ENCODE measurements at regions not wholly inside any gene's neighbourhood (a gene's known extent, or its start where the extent isn't known, plus 50 kb on each side); places are given as distances from the start of the nearest gene placed in this dataset.

DNA sequence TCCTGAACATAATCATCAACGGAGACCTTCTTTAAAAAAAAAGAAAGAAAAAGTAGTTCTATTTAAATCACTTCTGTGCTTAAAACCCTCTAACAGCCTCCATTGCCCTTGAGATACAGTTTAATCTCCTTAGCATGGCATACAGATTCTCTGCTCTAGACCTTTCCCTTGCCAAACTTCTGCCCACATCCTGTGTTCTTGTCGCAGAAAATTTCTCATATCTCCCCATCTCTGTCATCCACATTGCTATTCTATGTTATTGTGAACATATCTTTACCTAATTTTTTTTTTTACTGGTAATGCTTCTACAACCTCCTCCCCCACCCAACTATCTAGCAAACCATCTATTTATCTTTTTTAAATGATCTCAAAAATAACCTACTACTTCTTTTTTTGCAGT lies 135.7 kb upstream of the PROX1 start:
- WGBS, 2 donors = 24 to 26% methylated on average over 2 of the region's 2 CpGs
- ATAC-seq (ENCODE audit: low FRiP score) = no peak
- intact Hi-C loops (cut with DNase I) = no loop called here

DNA sequence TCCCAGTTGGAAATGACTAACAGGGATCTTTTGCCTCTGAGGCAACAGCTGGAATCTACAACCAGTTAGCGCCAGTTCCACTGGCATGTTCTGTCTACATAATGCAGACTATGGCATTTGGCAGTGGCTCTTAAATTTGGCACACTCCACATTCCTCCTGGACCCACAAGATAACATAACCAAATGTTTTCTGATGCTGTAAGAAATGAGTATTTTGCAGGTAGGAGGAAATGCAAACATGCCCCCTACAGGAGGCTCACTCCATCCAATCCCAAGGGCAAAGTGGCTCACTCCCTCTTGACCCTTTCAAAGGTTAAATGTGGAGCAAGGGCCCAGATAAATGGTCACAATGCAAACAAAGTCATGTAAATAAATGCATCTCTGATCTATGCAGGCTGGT lies 129.2 kb upstream of the PROX1 start:
- Histone ChIP-seq H3K9me3 (ENCODE audit: control insufficient read depth, low read length) (no peaks in the 10 kb centered on the region), H3K36me3 (ENCODE audit: control insufficient read depth in 1 of 2, insufficient read depth in 2 of 2, low read length in 1 of 2) (no peaks in the 10 kb centered on the region), H3K4me3 (ENCODE audit: low read length in 2 of 2) (no peak overlapping the region), H3K27me3 (ENCODE audit: control insufficient read depth in 1 of 2, insufficient read depth in 2 of 2, low read length in 1 of 2) (no peaks in the 10 kb centered on the region), H3K4me1 (ENCODE audit: control insufficient read depth in 1 of 2, insufficient read depth in 2 of 2, low read length in 2 of 2) (no peaks in the 10 kb centered on the region), H3K27ac (ENCODE audit: low read depth in 1 of 2, low read length in 2 of 2) (no peak overlapping the region)
- DNase-seq (no peak), ATAC-seq (ENCODE audit: low FRiP score) (no peak)
- intact Hi-C loops (cut with DNase I) = no loop called here
- 54 to 66% methylated on average over 1 of the region's 1 CpG for WGBS, 2 donors

More for the DNA sequence above, 135.7 kb upstream of the PROX1 start:
- H3K4me3 ChIP-seq (ENCODE audit: low read length in 2 of 2) = no peak overlapping the region
- peaks cover 0 to 2% of the 10 kb centered on the region in 2 donors for H3K27me3 ChIP-seq (ENCODE audit: control insufficient read depth in 1 of 2, insufficient read depth in 2 of 2, low read length in 1 of 2)
- no peaks in the 10 kb centered on the region for H3K4me1 ChIP-seq (ENCODE audit: control insufficient read depth in 1 of 2, insufficient read depth in 2 of 2, low read length in 2 of 2)
- DNase-seq = no peak
- no peaks in the 10 kb centered on the region for H3K36me3 ChIP-seq (ENCODE audit: control insufficient read depth in 1 of 2, insufficient read depth in 2 of 2, low read length in 1 of 2)
- no peaks in the 10 kb centered on the region for H3K9me3 ChIP-seq (ENCODE audit: control insufficient read depth, low read length)
- H3K27ac ChIP-seq (ENCODE audit: low read depth in 1 of 2, low read length in 2 of 2) = no peak overlapping the region

DNA sequence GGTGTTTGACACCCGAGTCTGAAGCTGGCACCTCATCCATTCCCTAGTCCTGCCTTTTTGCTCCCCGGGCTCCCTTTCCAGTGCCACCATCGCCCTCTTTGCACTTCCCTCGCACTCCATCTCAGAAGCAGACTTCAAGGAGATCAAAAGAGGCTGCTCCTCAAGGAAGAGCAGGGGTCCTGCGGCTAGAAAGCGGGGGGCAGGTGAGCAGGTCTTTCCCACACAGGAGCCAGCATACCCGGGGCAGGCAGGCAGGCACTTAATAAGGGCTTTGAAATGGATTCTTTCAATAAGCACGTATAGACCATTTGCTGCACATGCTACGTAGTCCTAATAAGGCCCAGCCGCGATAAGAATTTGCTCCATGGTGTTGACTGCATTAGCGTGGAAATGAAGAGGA lies 125.9 kb upstream of the PROX1 start:
- WGBS, 2 donors = 80 to 85% methylated on average over 12 of the region's 12 CpGs
- intact Hi-C loops (cut with DNase I) = no loop called here
- no peak for ATAC-seq (ENCODE audit: low FRiP score)

GRCh38 chr1:213864091-213864490 lies 123.7 kb upstream of the PROX1 start:
- WGBS, 2 donors = 72 to 74% methylated on average over 4 of the region's 4 CpGs
- no peak overlapping the region for H3K27ac ChIP-seq (ENCODE audit: low read depth in 1 of 2, low read length in 2 of 2)
- H3K27me3 ChIP-seq (ENCODE audit: control insufficient read depth in 1 of 2, insufficient read depth in 2 of 2, low read length in 1 of 2) = no peaks in the 10 kb centered on the region
- ATAC-seq (ENCODE audit: low FRiP score) (no peak), DNase-seq (no peak)
- H3K36me3 ChIP-seq (ENCODE audit: control insufficient read depth in 1 of 2, insufficient read depth in 2 of 2, low read length in 1 of 2) = no peaks in the 10 kb centered on the region
- H3K9me3 ChIP-seq (ENCODE audit: control insufficient read depth, low read length) = no peaks in the 10 kb centered on the region
- no peaks in the 10 kb centered on the region for H3K4me1 ChIP-seq (ENCODE audit: control insufficient read depth in 1 of 2, insufficient read depth in 2 of 2, low read length in 2 of 2)
- no peak overlapping the region for H3K4me3 ChIP-seq (ENCODE audit: low read length in 2 of 2)
- intact Hi-C loops (cut with DNase I) = no loop called here

More for the DNA sequence above, 125.9 kb upstream of the PROX1 start:
- Histone ChIP-seq H3K27ac (ENCODE audit: low read depth in 1 of 2, low read length in 2 of 2) (no peak overlapping the region), H3K36me3 (ENCODE audit: control insufficient read depth in 1 of 2, insufficient read depth in 2 of 2, low read length in 1 of 2) (no peaks in the 10 kb centered on the region), H3K4me1 (ENCODE audit: control insufficient read depth in 1 of 2, insufficient read depth in 2 of 2, low read length in 2 of 2) (no peaks in the 10 kb centered on the region), H3K27me3 (ENCODE audit: control insufficient read depth in 1 of 2, insufficient read depth in 2 of 2, low read length in 1 of 2) (no peaks in the 10 kb centered on the region), H3K4me3 (ENCODE audit: low read length in 2 of 2) (no peak overlapping the region), H3K9me3 (ENCODE audit: control insufficient read depth, low read length) (no peaks in the 10 kb centered on the region)
- no peak for DNase-seq

DNA sequence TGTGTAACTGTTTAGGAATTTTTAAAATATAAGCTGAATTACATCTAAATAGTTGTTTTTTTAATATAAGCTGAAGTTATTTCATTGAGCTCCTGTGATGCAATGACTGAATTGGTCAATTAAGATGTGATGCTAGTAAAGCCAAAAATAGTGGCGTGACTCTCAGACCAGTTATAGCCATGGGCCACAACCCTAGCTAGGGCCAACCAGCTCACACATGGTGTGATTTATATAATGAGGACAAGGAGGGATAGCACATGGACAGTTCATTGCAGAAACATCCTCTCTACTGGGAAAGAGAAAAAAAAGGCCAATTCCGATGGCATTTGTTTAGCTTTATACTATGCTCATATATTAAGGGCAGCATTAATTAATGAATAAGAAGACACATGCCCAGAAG lies 119.3 kb upstream of the PROX1 start:
- ATAC-seq (ENCODE audit: low FRiP score) (no peak), DNase-seq (no peak)
- Histone ChIP-seq H3K27ac (ENCODE audit: low read depth in 1 of 2, low read length in 2 of 2) (no peak overlapping the region), H3K4me1 (ENCODE audit: control insufficient read depth in 1 of 2, insufficient read depth in 2 of 2, low read length in 2 of 2) (no peaks in the 10 kb centered on the region), H3K27me3 (ENCODE audit: control insufficient read depth in 1 of 2, insufficient read depth in 2 of 2, low read length in 1 of 2) (no peaks in the 10 kb centered on the region), H3K4me3 (ENCODE audit: low read length in 2 of 2) (no peak overlapping the region), H3K9me3 (ENCODE audit: control insufficient read depth, low read length) (peaks cover 1% of the 10 kb centered on the region), H3K36me3 (ENCODE audit: control insufficient read depth in 1 of 2, insufficient read depth in 2 of 2, low read length in 1 of 2) (no peaks in the 10 kb centered on the region)
- intact Hi-C loops (cut with DNase I) = no loop called here
- 82 to 87% methylated on average over 2 of the region's 2 CpGs for WGBS, 2 donors

GRCh38 chr1:213871179-213871578 lies 116.6 kb upstream of the PROX1 start:
- ATAC-seq (ENCODE audit: low FRiP score) = no peak
- WGBS, 2 donors = 90 to 92% methylated on average over 4 of the region's 4 CpGs
- no peak overlapping the region for H3K4me3 ChIP-seq (ENCODE audit: low read length in 2 of 2)
- H3K27ac ChIP-seq (ENCODE audit: low read depth in 1 of 2, low read length in 2 of 2) = no peak overlapping the region
- peaks cover 1% of the 10 kb centered on the region for H3K9me3 ChIP-seq (ENCODE audit: control insufficient read depth, low read length)
- no peaks in the 10 kb centered on the region for H3K36me3 ChIP-seq (ENCODE audit: control insufficient read depth in 1 of 2, insufficient read depth in 2 of 2, low read length in 1 of 2)
- no peak for DNase-seq
- intact Hi-C loops (cut with DNase I) = no loop called here
- no peaks in the 10 kb centered on the region for H3K27me3 ChIP-seq (ENCODE audit: control insufficient read depth in 1 of 2, insufficient read depth in 2 of 2, low read length in 1 of 2)
- no peaks in the 10 kb centered on the region for H3K4me1 ChIP-seq (ENCODE audit: control insufficient read depth in 1 of 2, insufficient read depth in 2 of 2, low read length in 2 of 2)

DNA sequence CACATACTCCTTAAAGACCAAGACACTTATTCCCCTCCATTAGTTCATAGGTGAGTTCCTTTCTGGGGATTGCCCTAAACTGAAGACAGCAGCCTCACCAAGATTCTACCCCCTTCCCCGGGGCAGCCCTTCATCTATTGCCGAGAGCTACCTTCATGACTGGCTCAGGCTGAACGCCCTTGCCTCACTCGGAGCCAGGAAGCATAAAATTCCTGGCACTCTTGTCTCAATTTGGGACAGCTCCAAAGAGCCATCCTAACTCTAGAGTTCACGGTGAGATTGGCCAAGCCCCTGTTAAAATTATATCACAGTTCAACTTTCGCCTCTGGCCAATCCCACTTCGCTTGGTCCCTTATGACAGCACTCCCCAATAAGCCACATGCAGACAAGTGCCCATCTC lies 113.0 kb upstream of the PROX1 start:
- H3K27ac ChIP-seq (ENCODE audit: low read depth in 1 of 2, low read length in 2 of 2) = no peak overlapping the region
- H3K4me3 ChIP-seq (ENCODE audit: low read length in 2 of 2) = no peak overlapping the region
- H3K4me1 ChIP-seq (ENCODE audit: control insufficient read depth in 1 of 2, insufficient read depth in 2 of 2, low read length in 2 of 2) = no peaks in the 10 kb centered on the region
- no peak for ATAC-seq (ENCODE audit: low FRiP score)
- 81 to 87% methylated on average over 7 of the region's 7 CpGs for WGBS, 2 donors
- no peak for DNase-seq
- no peaks in the 10 kb centered on the region for H3K36me3 ChIP-seq (ENCODE audit: control insufficient read depth in 1 of 2, insufficient read depth in 2 of 2, low read length in 1 of 2)
- intact Hi-C loops (cut with DNase I) = no loop called here
- H3K27me3 ChIP-seq (ENCODE audit: control insufficient read depth in 1 of 2, insufficient read depth in 2 of 2, low read length in 1 of 2) = no peaks in the 10 kb centered on the region
- H3K9me3 ChIP-seq (ENCODE audit: control insufficient read depth, low read length) = peaks cover 1% of the 10 kb centered on the region

- ATAC-seq (ENCODE audit: low FRiP score) (no peak), DNase-seq (no peak)
- Histone ChIP-seq H3K36me3 (ENCODE audit: control insufficient read depth in 1 of 2, insufficient read depth in 2 of 2, low read length in 1 of 2) (no peaks in the 10 kb centered on the region), H3K4me1 (ENCODE audit: control insufficient read depth in 1 of 2, insufficient read depth in 2 of 2, low read length in 2 of 2) (no peaks in the 10 kb centered on the region), H3K4me3 (ENCODE audit: low read length in 2 of 2) (no peak overlapping the region), H3K27me3 (ENCODE audit: control insufficient read depth in 1 of 2, insufficient read depth in 2 of 2, low read length in 1 of 2) (no peaks in the 10 kb centered on the region), H3K27ac (ENCODE audit: low read depth in 1 of 2, low read length in 2 of 2) (no peak overlapping the region), H3K9me3 (ENCODE audit: control insufficient read depth, low read length) (peaks cover 1% of the 10 kb centered on the region)
- intact Hi-C loops (cut with DNase I) = no loop called here
These were observed 111.2 kb upstream of the PROX1 start for GRCh38 chr1:213876531-213876930.

GRCh38 chr1:213883618-213884017 lies 104.2 kb upstream of the PROX1 start:
- H3K4me1 ChIP-seq (ENCODE audit: control insufficient read depth in 1 of 2, insufficient read depth in 2 of 2, low read length in 2 of 2) = no peaks in the 10 kb centered on the region
- ATAC-seq (ENCODE audit: low FRiP score) (no peak), DNase-seq (no peak)
- no peaks in the 10 kb centered on the region for H3K36me3 ChIP-seq (ENCODE audit: control insufficient read depth in 1 of 2, insufficient read depth in 2 of 2, low read length in 1 of 2)
- H3K9me3 ChIP-seq (ENCODE audit: control insufficient read depth, low read length) = peaks cover 4% of the 10 kb centered on the region
- 86 to 92% methylated on average over 2 of the region's 2 CpGs for WGBS, 2 donors
- no peak overlapping the region for H3K27ac ChIP-seq (ENCODE audit: low read depth in 1 of 2, low read length in 2 of 2)
- intact Hi-C loops (cut with DNase I) = no loop called here
- no peaks in the 10 kb centered on the region for H3K27me3 ChIP-seq (ENCODE audit: control insufficient read depth in 1 of 2, insufficient read depth in 2 of 2, low read length in 1 of 2)
- no peak overlapping the region for H3K4me3 ChIP-seq (ENCODE audit: low read length in 2 of 2)
